ENCODE measurements at regions not wholly inside any gene's neighbourhood (a gene's known extent, or its start where the extent isn't known, plus 50 kb on each side); places are given as distances from the start of the nearest gene placed in this dataset.

- Histone ChIP-seq H3K79me2 (replicated peaks; ENCODE audit: insufficient read depth, low read length) (no peaks in the 10 kb centered on the region), H3K9me3 (ENCODE audit: low read length) (no peaks in the 10 kb centered on the region), H3K36me3 (ENCODE audit: insufficient read depth, low read length) (no peaks in the 10 kb centered on the region), H3K4me2 (ENCODE audit: low read length) (no peak overlapping the region), H3F3A (ENCODE audit: insufficient read depth, low read length, poor library complexity, severe bottlenecking) (no peaks in the 10 kb centered on the region), H2AFZ (ENCODE audit: low read depth, low read length) (no peak overlapping the region), H4K20me1 (ENCODE audit: insufficient read depth) (no peaks in the 10 kb centered on the region), H3K27ac (ENCODE audit: low read length) (no peak overlapping the region), H3K9ac (ENCODE audit: low read length) (no peak overlapping the region), H3K27me3 (ENCODE audit: insufficient read depth, low read depth, low read length) (no peaks in the 10 kb centered on the region), H3K9me2 (ENCODE audit: insufficient read depth, low read length) (no peaks in the 10 kb centered on the region), H3K4me3 (ENCODE audit: low read length) (no peak overlapping the region)
- no peak for TF ChIP-seq SMC3 (conservative IDR thresholded peaks at IDR 0.05; ENCODE audit: poor library complexity)
- TF ChIP-seq MXI1 (conservative IDR thresholded peaks at IDR 0.05; ENCODE audit: poor library complexity, severe bottlenecking) = no peak
- TF ChIP-seq RAD21 (conservative IDR thresholded peaks at IDR 0.05) = no peak
- TF ChIP-seq CTCF (IDR thresholded peaks at IDR 0.05; ENCODE audit: poor library complexity, severe bottlenecking) = no peak
- TF ChIP-seq POLR2AphosphoS5 (IDR thresholded peaks at IDR 0.05) = no peak
- no peak for TF ChIP-seq TAF1 (IDR thresholded peaks at IDR 0.05; ENCODE audit: low read depth)
- no peak for TF ChIP-seq EP300 (conservative IDR thresholded peaks at IDR 0.05; ENCODE audit: poor library complexity, severe bottlenecking)
- no peak for TF ChIP-seq EZH2 (IDR thresholded peaks at IDR 0.05; ENCODE audit: borderline replicate concordance, insufficient read depth, low read length, poor library complexity, severe bottlenecking)
- TF ChIP-seq REST (IDR thresholded peaks at IDR 0.05; ENCODE audit: borderline replicate concordance) = no peak
These were observed 173.5 kb upstream of the OBI1 start for GRCh38 chr13:78832461-78832860.

GRCh38 chr13:78830508-78830907, 171.6 kb upstream of the OBI1 start:
- no peak overlapping the region for H3K4me2 ChIP-seq (ENCODE audit: low read length)
- H3K9me3 ChIP-seq (ENCODE audit: low read length) = no peaks in the 10 kb centered on the region
- TF ChIP-seq SMC3 (conservative IDR thresholded peaks at IDR 0.05; ENCODE audit: poor library complexity) (no peak), MXI1 (conservative IDR thresholded peaks at IDR 0.05; ENCODE audit: poor library complexity, severe bottlenecking) (no peak), EZH2 (IDR thresholded peaks at IDR 0.05; ENCODE audit: borderline replicate concordance, insufficient read depth, low read length, poor library complexity, severe bottlenecking) (no peak), RAD21 (conservative IDR thresholded peaks at IDR 0.05) (no peak), CTCF (IDR thresholded peaks at IDR 0.05; ENCODE audit: poor library complexity, severe bottlenecking) (no peak), EP300 (conservative IDR thresholded peaks at IDR 0.05; ENCODE audit: poor library complexity, severe bottlenecking) (no peak), POLR2AphosphoS5 (IDR thresholded peaks at IDR 0.05) (no peak), REST (IDR thresholded peaks at IDR 0.05; ENCODE audit: borderline replicate concordance) (no peak)

More at GRCh38 chr13:78830508-78830907, 171.6 kb upstream of the OBI1 start:
- Histone ChIP-seq H2AFZ (ENCODE audit: low read depth, low read length) (no peak overlapping the region), H3F3A (ENCODE audit: insufficient read depth, low read length, poor library complexity, severe bottlenecking) (no peaks in the 10 kb centered on the region), H3K36me3 (ENCODE audit: insufficient read depth, low read length) (no peaks in the 10 kb centered on the region), H3K79me2 (replicated peaks; ENCODE audit: insufficient read depth, low read length) (no peaks in the 10 kb centered on the region), H3K27ac (ENCODE audit: low read length) (no peak overlapping the region), H3K4me3 (ENCODE audit: low read length) (no peak overlapping the region), H4K20me1 (ENCODE audit: insufficient read depth) (no peaks in the 10 kb centered on the region), H3K9me2 (ENCODE audit: insufficient read depth, low read length) (no peaks in the 10 kb centered on the region), H3K9ac (ENCODE audit: low read length) (no peak overlapping the region), H3K27me3 (ENCODE audit: insufficient read depth, low read depth, low read length) (no peaks in the 10 kb centered on the region)
